Smooth muscle cell (in vitro differentiated cells): ENCODE measurements at regions not wholly inside any gene's neighbourhood (a gene's known extent, or its start where the extent isn't known, plus 50 kb on each side); places are given as distances from the start of the nearest gene placed in this dataset.

Experiments
- DNase-seq: peaks from one replicate; lab custom pipeline; 2025; ENCODE audit not compliant: unreplicated experiment; lab: John Stamatoyannopoulos, UW
- H2AFZ ChIP-seq: fragments of 200-600 bp; sonication (generic); 2 replicates; pipeline ENCODE4 v1.6.0; 2016; ENCODE audit warnings: antibody characterized with exemption, low read depth, mild to moderate bottlenecking
- H3F3A ChIP-seq: fragments of 200-600 bp; sonication (generic); 2 replicates; pipeline ENCODE4 v1.6.0; 2017; ENCODE audit warnings: antibody characterized with exemption, low read depth
- H3K27ac ChIP-seq: fragments of 200-600 bp; sonication (generic); 2 replicates; pipeline ENCODE4 v1.5.1; 2016; ENCODE audit warnings: low read depth, mild to moderate bottlenecking
- H3K27me3 ChIP-seq: fragments of 200-600 bp; sonication (generic); 2 replicates; pipeline ENCODE4 v1.6.1; 2016; ENCODE audit warnings: low read depth, mild to moderate bottlenecking
- H3K36me3 ChIP-seq: fragments of 200-600 bp; sonication (generic); 2 replicates; pipeline ENCODE4 v1.5.1; 2016; ENCODE audit warnings: low read depth
- H3K4me1 ChIP-seq: fragments of 200-600 bp; sonication (generic); 2 replicates; pipeline ENCODE4 v1.5.1; 2016; ENCODE audit warnings: low read depth
- H3K4me2 ChIP-seq: fragments of 200-600 bp; sonication (generic); 2 replicates; pipeline ENCODE4 v1.6.0; 2016; ENCODE audit warnings: mild to moderate bottlenecking
- H3K4me3 ChIP-seq: fragments of 200-600 bp; sonication (generic); 2 replicates; pipeline ENCODE4 v1.5.1; 2016; ENCODE audit warnings: mild to moderate bottlenecking
- H3K79me2 ChIP-seq: fragments of 200-600 bp; sonication (generic); 2 replicates; pipeline ENCODE4 v1.6.0; 2016; ENCODE audit warnings: low read depth, mild to moderate bottlenecking
- H3K9ac ChIP-seq: fragments of 200-600 bp; sonication (generic); 2 replicates; pipeline ENCODE4 v1.6.0; 2016; ENCODE audit warnings: low read depth
- H3K9me3 ChIP-seq: fragments of 200-600 bp; sonication (generic); replicated peaks from 2 replicates; pipeline ENCODE4 v1.5.1; 2016; ENCODE audit warnings: low read depth
- H4K20me1 ChIP-seq: fragments of 200-600 bp; sonication (generic); 2 replicates; pipeline ENCODE4 v1.6.0; 2016; ENCODE audit warnings: low read depth
- WGBS: methylation state at CpG from one replicate; pipeline ENCODE4 v1.1.7; 2016; ENCODE audit warnings: low lambda C conversion rate; 5-methylcytosine and 5-hydroxymethylcytosine counted together
- TF ChIP-seq, protein P1 (sequence below): fragments of 200-600 bp; sonication (generic); IDR thresholded peaks from 2 replicates; pipeline ENCODE4 v1.5.1; 2017; ENCODE audit warnings: borderline replicate concordance, mild to moderate bottlenecking, antibody characterized with exemption; ENCODE audit not compliant: insufficient read depth, poor library complexity, severe bottlenecking

DNA sequence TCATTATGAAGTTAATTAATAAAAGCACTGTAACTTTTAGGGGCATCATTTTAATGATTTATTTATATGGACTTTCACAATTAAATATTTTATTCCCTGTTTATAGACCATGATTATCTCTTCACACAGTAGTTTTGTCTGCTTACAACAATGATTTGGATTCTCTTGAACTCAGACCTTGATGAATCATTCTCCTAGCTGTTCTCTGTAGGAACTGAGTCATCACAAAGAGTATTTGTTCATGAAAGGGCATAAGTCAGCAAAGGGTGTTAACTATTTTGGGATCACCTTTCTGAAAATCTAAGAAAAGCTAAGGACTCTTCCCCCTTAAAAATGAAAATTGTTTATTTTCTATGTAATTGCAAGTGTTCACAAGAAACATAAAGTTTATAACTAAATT lies 461.1 kb upstream of the UBE2E3 start:
- TF ChIP-seq, protein P1, sequence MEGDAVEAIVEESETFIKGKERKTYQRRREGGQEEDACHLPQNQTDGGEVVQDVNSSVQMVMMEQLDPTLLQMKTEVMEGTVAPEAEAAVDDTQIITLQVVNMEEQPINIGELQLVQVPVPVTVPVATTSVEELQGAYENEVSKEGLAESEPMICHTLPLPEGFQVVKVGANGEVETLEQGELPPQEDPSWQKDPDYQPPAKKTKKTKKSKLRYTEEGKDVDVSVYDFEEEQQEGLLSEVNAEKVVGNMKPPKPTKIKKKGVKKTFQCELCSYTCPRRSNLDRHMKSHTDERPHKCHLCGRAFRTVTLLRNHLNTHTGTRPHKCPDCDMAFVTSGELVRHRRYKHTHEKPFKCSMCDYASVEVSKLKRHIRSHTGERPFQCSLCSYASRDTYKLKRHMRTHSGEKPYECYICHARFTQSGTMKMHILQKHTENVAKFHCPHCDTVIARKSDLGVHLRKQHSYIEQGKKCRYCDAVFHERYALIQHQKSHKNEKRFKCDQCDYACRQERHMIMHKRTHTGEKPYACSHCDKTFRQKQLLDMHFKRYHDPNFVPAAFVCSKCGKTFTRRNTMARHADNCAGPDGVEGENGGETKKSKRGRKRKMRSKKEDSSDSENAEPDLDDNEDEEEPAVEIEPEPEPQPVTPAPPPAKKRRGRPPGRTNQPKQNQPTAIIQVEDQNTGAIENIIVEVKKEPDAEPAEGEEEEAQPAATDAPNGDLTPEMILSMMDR: no peak
- no peak overlapping the region for H3K4me3 ChIP-seq
- DNase-seq: no peak
- H3K36me3 ChIP-seq: no peaks in the 10 kb centered on the region
- no peaks in the 10 kb centered on the region for H3K79me2 ChIP-seq
- H2AFZ ChIP-seq: no peak overlapping the region
- no peak overlapping the region for H3K9ac ChIP-seq
- no peaks in the 10 kb centered on the region for H3K4me1 ChIP-seq
- H3K27me3 ChIP-seq: no peaks in the 10 kb centered on the region
- no peak overlapping the region for H3K27ac ChIP-seq
- H4K20me1 ChIP-seq: no peaks in the 10 kb centered on the region
- H3F3A ChIP-seq: no peaks in the 10 kb centered on the region
- no peak overlapping the region for H3K4me2 ChIP-seq
- H3K9me3 ChIP-seq: no peaks in the 10 kb centered on the region

DNA sequence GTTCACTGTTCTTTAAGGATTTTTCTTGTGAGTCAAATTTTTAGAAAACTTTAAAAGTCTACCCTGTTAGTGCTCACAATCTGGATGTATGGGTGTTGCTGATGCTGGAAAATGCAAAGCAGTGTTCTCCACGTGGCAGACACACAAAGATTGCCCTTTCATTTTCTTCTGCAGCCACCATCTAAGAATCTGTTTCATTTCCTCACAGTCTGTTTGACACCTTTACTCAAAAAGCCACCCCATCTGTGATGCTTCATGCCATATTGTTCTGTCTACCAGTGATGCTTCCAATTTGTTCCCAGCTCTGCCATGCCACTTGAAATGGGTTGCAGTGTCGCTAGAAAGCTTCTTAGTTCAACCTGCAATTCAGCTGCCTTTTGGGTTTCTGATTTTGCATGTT lies 464.2 kb upstream of the UBE2E3 start:
- Histone ChIP-seq H3K4me2 (no peak overlapping the region), H3K9me3 (no peaks in the 10 kb centered on the region), H2AFZ (no peak overlapping the region), H3K27me3 (no peaks in the 10 kb centered on the region), H3K27ac (no peak overlapping the region), H3K4me3 (no peak overlapping the region), H3K79me2 (no peaks in the 10 kb centered on the region), H3K4me1 (no peaks in the 10 kb centered on the region), H3F3A (no peaks in the 10 kb centered on the region), H3K36me3 (no peaks in the 10 kb centered on the region), H3K9ac (no peak overlapping the region), H4K20me1 (no peaks in the 10 kb centered on the region)
- TF ChIP-seq, protein P1: no peak
- 88% methylated on average over 2 of the region's 2 CpGs for WGBS
- DNase-seq: no peak

GRCh38 chr2:180513389-180513788 lies 467.0 kb upstream of the UBE2E3 start:
- H3K4me2 ChIP-seq: no peak overlapping the region
- H3K79me2 ChIP-seq: no peaks in the 10 kb centered on the region
- H3K9ac ChIP-seq: no peak overlapping the region
- no peaks in the 10 kb centered on the region for H4K20me1 ChIP-seq
- no peaks in the 10 kb centered on the region for H3K27me3 ChIP-seq
- no peaks in the 10 kb centered on the region for H3K36me3 ChIP-seq
- TF ChIP-seq, protein P1: no peak
- no peak overlapping the region for H3K27ac ChIP-seq
- no peak for DNase-seq
- no peak overlapping the region for H3K4me3 ChIP-seq
- no peaks in the 10 kb centered on the region for H3K9me3 ChIP-seq
- no peaks in the 10 kb centered on the region for H3K4me1 ChIP-seq
- no peaks in the 10 kb centered on the region for H3F3A ChIP-seq
- H2AFZ ChIP-seq: no peak overlapping the region
- WGBS: 80% methylated on average over 1 of the region's 1 CpG

- no peak overlapping the region for H3K27ac ChIP-seq
- DNase-seq: no peak
- no peaks in the 10 kb centered on the region for H3K27me3 ChIP-seq
- H3K4me2 ChIP-seq: no peak overlapping the region
- H3K79me2 ChIP-seq: no peaks in the 10 kb centered on the region
- H3K9ac ChIP-seq: no peak overlapping the region
- H3K9me3 ChIP-seq: no peaks in the 10 kb centered on the region
- H3K4me1 ChIP-seq: no peaks in the 10 kb centered on the region
- TF ChIP-seq, protein P1: no peak
- no peaks in the 10 kb centered on the region for H4K20me1 ChIP-seq
- no peaks in the 10 kb centered on the region for H3F3A ChIP-seq
- no peak overlapping the region for H2AFZ ChIP-seq
- H3K4me3 ChIP-seq: no peak overlapping the region
- no peaks in the 10 kb centered on the region for H3K36me3 ChIP-seq
- WGBS: 97% methylated on average over 2 of the region's 2 CpGs
These were observed 471.9 kb upstream of the UBE2E3 start for GRCh38 chr2:180508458-180508857.
